Right atrium auricular region (tissue), 2 donors: ENCODE measurements at regions not wholly inside any gene's neighbourhood (a gene's known extent, or its start where the extent isn't known, plus 50 kb on each side); places are given as distances from the start of the nearest gene placed in this dataset.

Experiments
- DNase-seq: peaks from one replicate; pipeline ENCODE4 v3.0.0-alpha.2; 2019; ENCODE audit warnings: low spot score
- H3K27ac ChIP-seq, 2 donors: fragments of 200-600 bp; sonication (generic); 1 replicate in 1 of 2; 2 replicates in 1 of 2; pipeline ENCODE4 v1.5.1; 2016 to 2019
- H3K27me3 ChIP-seq, 2 donors: fragments of 200-600 bp; sonication (generic); one replicate each; pipeline versions ENCODE4 v1.5.1 to v1.6.0; 2017 to 2019
- H3K36me3 ChIP-seq: fragments of 200-600 bp; sonication (generic); one replicate; pipeline ENCODE4 v1.5.1; 2016
- H3K4me1 ChIP-seq, 2 donors: fragments of 200-600 bp; sonication (generic); one replicate each; pipeline versions ENCODE4 v1.5.1 to v1.6.0; 2017 to 2019
- H3K4me3 ChIP-seq, 2 donors: fragments of 200-600 bp; sonication (generic); 1 replicate in 1 of 2; 2 replicates in 1 of 2; pipeline ENCODE4 v1.5.1; 2017 to 2019; ENCODE audit warnings: mild to moderate bottlenecking in 1 of 2, moderate library complexity in 1 of 2
- H3K9me3 ChIP-seq, 2 donors: fragments of 200-600 bp; sonication (generic); one replicate each; pipeline ENCODE4 v1.5.1; 2019
- CTCF ChIP-seq, 2 donors: fragments of 200-600 bp; sonication (generic); IDR thresholded peaks; one replicate each; pipeline ENCODE4 v1.5.1; 2019; ENCODE audit warnings: antibody characterized with exemption in 2 of 2

- Histone ChIP-seq H3K4me3 (no peak overlapping the region), H3K9me3 (no peaks in the 10 kb centered on the region), H3K27ac (no peak overlapping the region), H3K27me3 (no peaks in the 10 kb centered on the region), H3K36me3 (no peaks in the 10 kb centered on the region), H3K4me1 (no peaks in the 10 kb centered on the region)
- no peak for DNase-seq
- no peak for TF ChIP-seq CTCF (IDR thresholded peaks at IDR 0.05)
Measured at GRCh38 chr2:120432293-120432975, 86.5 kb downstream of the INHBB start.

- no peak for DNase-seq
- Histone ChIP-seq H3K9me3 (no peaks in the 10 kb centered on the region), H3K36me3 (no peaks in the 10 kb centered on the region)
Measured at GRCh38 chr2:120432976-120433815, 87.3 kb downstream of the INHBB start.

GRCh38 chr2:120433816-120434290 lies 87.9 kb downstream of the INHBB start:
- no peaks in the 10 kb centered on the region for H3K27me3 ChIP-seq
- H3K9me3 ChIP-seq = no peaks in the 10 kb centered on the region
- no peak for TF ChIP-seq CTCF (IDR thresholded peaks at IDR 0.05)
- no peaks in the 10 kb centered on the region for H3K4me1 ChIP-seq
- H3K36me3 ChIP-seq = no peaks in the 10 kb centered on the region
- no peak overlapping the region for H3K4me3 ChIP-seq
- no peak for DNase-seq
- H3K27ac ChIP-seq = no peak overlapping the region

More at GRCh38 chr2:120432976-120433815, 87.3 kb downstream of the INHBB start:
- no peak for TF ChIP-seq CTCF (IDR thresholded peaks at IDR 0.05)
- H3K27me3 ChIP-seq = no peaks in the 10 kb centered on the region
- H3K4me1 ChIP-seq = no peaks in the 10 kb centered on the region
- no peak overlapping the region for H3K27ac ChIP-seq
- no peak overlapping the region for H3K4me3 ChIP-seq

GRCh38 chr2:120434492-120435308 lies 88.8 kb downstream of the INHBB start:
- H3K27me3 ChIP-seq = no peaks in the 10 kb centered on the region
- no peaks in the 10 kb centered on the region for H3K36me3 ChIP-seq
- no peaks in the 10 kb centered on the region for H3K9me3 ChIP-seq
- H3K4me1 ChIP-seq = no peaks in the 10 kb centered on the region
- no peak overlapping the region for H3K4me3 ChIP-seq
- DNase-seq = no peak
- no peak for TF ChIP-seq CTCF (IDR thresholded peaks at IDR 0.05)
- H3K27ac ChIP-seq = no peak overlapping the region

GRCh38 chr2:120435671-120436459 lies 89.9 kb downstream of the INHBB start:
- DNase-seq = no peak
- Histone ChIP-seq H3K4me3 (no peak overlapping the region), H3K36me3 (no peaks in the 10 kb centered on the region), H3K27me3 (no peaks in the 10 kb centered on the region), H3K4me1 (no peaks in the 10 kb centered on the region), H3K9me3 (no peaks in the 10 kb centered on the region), H3K27ac (no peak overlapping the region)
- TF ChIP-seq CTCF (IDR thresholded peaks at IDR 0.05) = no peak
